ENCODE measurements at regions not wholly inside any gene's neighbourhood (a gene's known extent, or its start where the extent isn't known, plus 50 kb on each side); places are given as distances from the start of the nearest gene placed in this dataset.

GRCh38 chr9:95710446-95710845 is 165.0 kb upstream of the ERCC6L2 start:
- TF ChIP-seq CHD1 (IDR thresholded peaks at IDR 0.05; ENCODE audit: low read depth, low read length): no peak
- TF ChIP-seq POLR2A (IDR thresholded peaks at IDR 0.05; ENCODE audit: low read depth, low read length): no peak
- TF ChIP-seq RAD21 (IDR thresholded peaks at IDR 0.05; ENCODE audit: low read length): no peak
- no peak for TF ChIP-seq MAZ (IDR thresholded peaks at IDR 0.05; ENCODE audit: borderline replicate concordance, low read depth, low read length)
- no peak for TF ChIP-seq USF2 (IDR thresholded peaks at IDR 0.05; ENCODE audit: low read depth, low read length)
- no peak for TF ChIP-seq ELK1 (IDR thresholded peaks at IDR 0.05; ENCODE audit: borderline replicate concordance, low read depth, low read length)
- TF ChIP-seq FOS (IDR thresholded peaks at IDR 0.05; ENCODE audit: low read depth, low read length): no peak
- TF ChIP-seq NFE2L2 (IDR thresholded peaks at IDR 0.05; ENCODE audit: low read depth, low read length): no peak
- TF ChIP-seq SMC3 (IDR thresholded peaks at IDR 0.05; ENCODE audit: low read depth, low read length): no peak
- no peak for TF ChIP-seq BHLHE40 (IDR thresholded peaks at IDR 0.05; ENCODE audit: low read depth, low read length)
- TF ChIP-seq MXI1 (IDR thresholded peaks at IDR 0.05; ENCODE audit: borderline replicate concordance, low read depth, low read length): no peak
- no peak for TF ChIP-seq MAFK (IDR thresholded peaks at IDR 0.05; ENCODE audit: low read depth, low read length)
- no peak for TF ChIP-seq CEBPB (IDR thresholded peaks at IDR 0.05; ENCODE audit: low read depth, low read length)
- no peak for TF ChIP-seq RFX5 (IDR thresholded peaks at IDR 0.05; ENCODE audit: low read depth, low read length)
- H3K27me3 ChIP-seq (ENCODE audit: control insufficient read depth, insufficient read depth, low read length): peaks cover 6% of the 10 kb centered on the region; the same call in 1 of the 2 replicates
- H2BK20ac ChIP-seq (ENCODE audit: low read depth, low read length): no peak overlapping the region

More at GRCh38 chr9:95710446-95710845, 165.0 kb upstream of the ERCC6L2 start:
- H3K4ac ChIP-seq (ENCODE audit: low read depth, low read length): no peak overlapping the region
- ATAC-seq (ENCODE audit: low read depth) (no peak), DNase-seq (no peak)
- intact Hi-C loops (cut with micrococcal nuclease): no loop called here
- H3K4me2 ChIP-seq (ENCODE audit: low read depth, low read length): no peak overlapping the region
- H2AK9ac ChIP-seq (replicated peaks; ENCODE audit: low read depth, low read length, poor library complexity): no peak overlapping the region
- no peak overlapping the region for H4K91ac ChIP-seq (ENCODE audit: insufficient read depth, low read depth, low read length)
- H3K9me3 ChIP-seq (ENCODE audit: control insufficient read depth, insufficient read depth, low read length): no peaks in the 10 kb centered on the region
- in situ Hi-C loops (cut with MboI; ENCODE audit: low sequenced_read_pairs): no loop called here
- no peaks in the 10 kb centered on the region for H3K4me1 ChIP-seq (ENCODE audit: control insufficient read depth, insufficient read depth, low read length)
- ChIA-PET CTCF (no interaction called here), POLR2A (ENCODE audit: unreplicated experiment) (no interaction called here)
- dilution Hi-C loops (cut with HindIII; ENCODE audit: low sequenced_read_pairs, unreplicated experiment): no loop called here
- no peak overlapping the region for H2BK5ac ChIP-seq (ENCODE audit: low read depth, low read length, poor library complexity, severe bottlenecking)
- no peak overlapping the region for H4K8ac ChIP-seq (ENCODE audit: low read depth in 2 of 2, low read length in 2 of 2)
- no peak overlapping the region for H3K27ac ChIP-seq (ENCODE audit: insufficient read depth, low read length)
- BruUV-seq (replicated peaks): no TSS peak
- no peak overlapping the region for H3K18ac ChIP-seq (ENCODE audit: low read depth, low read length)
- no peak overlapping the region for H3K9ac ChIP-seq (ENCODE audit: low read depth, low read length)
- no peak overlapping the region for H2AFZ ChIP-seq (replicated peaks; ENCODE audit: low read length, poor library complexity)
- no peak overlapping the region for H2BK120ac ChIP-seq (ENCODE audit: low read depth, low read length)
- H3K23ac ChIP-seq (ENCODE audit: low read depth, low read length): no peak overlapping the region
- H3K14ac ChIP-seq (replicated peaks; ENCODE audit: low read depth, low read length): no peak overlapping the region
- no peaks in the 10 kb centered on the region for H4K20me1 ChIP-seq (ENCODE audit: insufficient read depth, low read length)
- H4K5ac ChIP-seq (ENCODE audit: low read depth, low read length): no peak overlapping the region
- H3K4me3 ChIP-seq (ENCODE audit: insufficient read depth, low read depth, low read length): no peak overlapping the region
- no CpG with 5 or more reads among the region's 8 CpGs for WGBS, 2 experiments (ENCODE audit: extremely low coverage in 2 of 2, insufficient read length in 1 of 2)
- H3K36me3 ChIP-seq (ENCODE audit: control insufficient read depth, insufficient read depth, low read length): no peaks in the 10 kb centered on the region
- H3K56ac ChIP-seq (ENCODE audit: extremely low read depth, insufficient read depth, low read length): no peak overlapping the region
- no peaks in the 10 kb centered on the region for H3K79me1 ChIP-seq (ENCODE audit: low read depth in 1 of 2, low read length in 2 of 2)
- no peak overlapping the region for H2AK5ac ChIP-seq (ENCODE audit: low read depth, low read length)
- H2BK15ac ChIP-seq (ENCODE audit: low read depth, low read length): no peak overlapping the region
- H3K9me1 ChIP-seq (ENCODE audit: insufficient read depth, low read length): no peaks in the 10 kb centered on the region
